ENCODE measurements at regions not wholly inside any gene's neighbourhood (a gene's known extent, or its start where the extent isn't known, plus 50 kb on each side); places are given as distances from the start of the nearest gene placed in this dataset.

- no peak for TF ChIP-seq ZNF274 (IDR thresholded peaks at IDR 0.05; ENCODE audit: low read depth, low read length)
- H3K4me3 ChIP-seq (ENCODE audit: low read length) = no peak overlapping the region
Observed at GRCh38 chr2:33904801-33905200, 305.7 kb upstream of the FAM98A start.

GRCh38 chr2:33903701-33904100 lies 304.6 kb upstream of the FAM98A start:
- no peak overlapping the region for H3K4me3 ChIP-seq (ENCODE audit: low read length)
- TF ChIP-seq ZNF274 (IDR thresholded peaks at IDR 0.05; ENCODE audit: low read depth, low read length) = no peak

- no peak for TF ChIP-seq ZNF274 (IDR thresholded peaks at IDR 0.05; ENCODE audit: low read depth, low read length)
Observed at GRCh38 chr2:33903215-33903614, 304.1 kb upstream of the FAM98A start.

GRCh38 chr2:33900610-33901009 lies 301.5 kb upstream of the FAM98A start:
- TF ChIP-seq ZNF274 (IDR thresholded peaks at IDR 0.05; ENCODE audit: low read depth, low read length) = no peak
- no peak overlapping the region for H3K4me3 ChIP-seq (ENCODE audit: low read length)

More at GRCh38 chr2:33903215-33903614, 304.1 kb upstream of the FAM98A start:
- H3K4me3 ChIP-seq (ENCODE audit: low read length) = no peak overlapping the region

GRCh38 chr2:33897741-33898140 lies 298.6 kb upstream of the FAM98A start:
- no peak for TF ChIP-seq ZNF274 (IDR thresholded peaks at IDR 0.05; ENCODE audit: low read depth, low read length)
- no peak overlapping the region for H3K4me3 ChIP-seq (ENCODE audit: low read length)

- no peak for TF ChIP-seq ZNF274 (IDR thresholded peaks at IDR 0.05; ENCODE audit: low read depth, low read length)
- H3K4me3 ChIP-seq (ENCODE audit: low read length) = no peak overlapping the region
Observed at GRCh38 chr2:33893824-33894223, 294.7 kb upstream of the FAM98A start.

- H3K4me3 ChIP-seq (ENCODE audit: low read length) = no peak overlapping the region
- no peak for TF ChIP-seq ZNF274 (IDR thresholded peaks at IDR 0.05; ENCODE audit: low read depth, low read length)
Observed at GRCh38 chr2:33891616-33892015, 292.5 kb upstream of the FAM98A start.

GRCh38 chr2:33890686-33891085 lies 291.6 kb upstream of the FAM98A start:
- TF ChIP-seq ZNF274 (IDR thresholded peaks at IDR 0.05; ENCODE audit: low read depth, low read length) = no peak
- H3K4me3 ChIP-seq (ENCODE audit: low read length) = no peak overlapping the region

- H3K4me3 ChIP-seq (ENCODE audit: low read length) = no peak overlapping the region
- no peak for TF ChIP-seq ZNF274 (IDR thresholded peaks at IDR 0.05; ENCODE audit: low read depth, low read length)
Observed at GRCh38 chr2:33877348-33878016, 278.4 kb upstream of the FAM98A start.

GRCh38 chr2:33873076-33873605 lies 274.0 kb upstream of the FAM98A start:
- TF ChIP-seq ZNF274 (IDR thresholded peaks at IDR 0.05; ENCODE audit: low read depth, low read length) = no peak

GRCh38 chr2:33859811-33860461 lies 260.8 kb upstream of the FAM98A start:
- H3K4me3 ChIP-seq (ENCODE audit: low read length) = no peak overlapping the region
- TF ChIP-seq ZNF274 (IDR thresholded peaks at IDR 0.05; ENCODE audit: low read depth, low read length) = no peak

More at GRCh38 chr2:33873076-33873605, 274.0 kb upstream of the FAM98A start:
- H3K4me3 ChIP-seq (ENCODE audit: low read length) = no peak overlapping the region

GRCh38 chr2:33859176-33859575 lies 260.1 kb upstream of the FAM98A start:
- TF ChIP-seq ZNF274 (IDR thresholded peaks at IDR 0.05; ENCODE audit: low read depth, low read length) = no peak
- H3K4me3 ChIP-seq (ENCODE audit: low read length) = no peak overlapping the region

GRCh38 chr2:33848486-33848885 lies 249.4 kb upstream of the FAM98A start:
- H3K4me3 ChIP-seq (ENCODE audit: low read length) = no peak overlapping the region
- TF ChIP-seq ZNF274 (IDR thresholded peaks at IDR 0.05; ENCODE audit: low read depth, low read length) = no peak

- no peak overlapping the region for H3K4me3 ChIP-seq (ENCODE audit: low read length)
Observed at GRCh38 chr2:33839791-33840190, 240.7 kb upstream of the FAM98A start.

GRCh38 chr2:33836628-33837027 lies 237.5 kb upstream of the FAM98A start:
- TF ChIP-seq ZNF274 (IDR thresholded peaks at IDR 0.05; ENCODE audit: low read depth, low read length) = no peak
- no peak overlapping the region for H3K4me3 ChIP-seq (ENCODE audit: low read length)

More at GRCh38 chr2:33839791-33840190, 240.7 kb upstream of the FAM98A start:
- no peak for TF ChIP-seq ZNF274 (IDR thresholded peaks at IDR 0.05; ENCODE audit: low read depth, low read length)

Data from GM08714 (cell line).